DOHH2 (cell line): ENCODE measurements at regions not wholly inside any gene's neighbourhood (a gene's known extent, or its start where the extent isn't known, plus 50 kb on each side); places are given as distances from the start of the nearest gene placed in this dataset.

Source experiments
- H3F3A ChIP-seq: fragments of 200-600 bp; sonication (generic), shearing (Covaris generic); 2 replicates; pipeline ENCODE4 v1.6.0; 2016; ENCODE audit warnings: antibody characterized with exemption, mild to moderate bottlenecking; ENCODE audit not compliant: control insufficient read depth, insufficient read depth
- H3K27ac ChIP-seq: fragments of 200-600 bp; sonication (generic); 2 replicates; pipeline ENCODE4 v1.5.1; 2014; ENCODE audit warnings: low read depth, mild to moderate bottlenecking, low read length, moderate library complexity
- H3K27me3 ChIP-seq: fragments of 200-600 bp; sonication (generic); 2 replicates; pipeline ENCODE4 v1.6.1; 2014; ENCODE audit warnings: mild to moderate bottlenecking, low read length, mixed read lengths; ENCODE audit not compliant: control insufficient read depth
- H3K36me3 ChIP-seq: fragments of 200-600 bp; sonication (generic); 2 replicates; pipeline ENCODE4 v1.6.1; 2014; ENCODE audit warnings: mild to moderate bottlenecking, low read length, moderate library complexity, mixed read lengths; ENCODE audit not compliant: control insufficient read depth
- H3K4me1 ChIP-seq: fragments of 200-600 bp; sonication (generic); 2 replicates; pipeline ENCODE4 v1.6.1; 2014; ENCODE audit warnings: mild to moderate bottlenecking, low read length, mixed read lengths; ENCODE audit not compliant: control insufficient read depth
- H3K4me2 ChIP-seq: fragments of 200-600 bp; sonication (generic); 2 replicates; pipeline ENCODE4 v1.6.0; 2014; ENCODE audit warnings: mild to moderate bottlenecking, low read length, moderate library complexity
- H3K4me3 ChIP-seq: fragments of 200-600 bp; sonication (generic); 2 replicates; pipeline ENCODE4 v1.5.1; 2014; ENCODE audit warnings: mild to moderate bottlenecking, low read length, mixed read lengths
- H3K79me2 ChIP-seq: fragments of 200-600 bp; sonication (generic); 2 replicates; pipeline ENCODE4 v1.6.1; 2014; ENCODE audit warnings: mild to moderate bottlenecking, low read length, mixed read lengths; ENCODE audit not compliant: control insufficient read depth
- H3K9me2 ChIP-seq: fragments of 200-600 bp; sonication (generic); replicated peaks from 2 replicates; pipeline ENCODE4 v1.6.1; 2014; ENCODE audit warnings: mild to moderate bottlenecking, low read length, mixed read lengths; ENCODE audit not compliant: control insufficient read depth
- H3K9me3 ChIP-seq: fragments of 200-600 bp; sonication (generic); 2 replicates; pipeline ENCODE4 v1.6.1; 2014; ENCODE audit warnings: antibody characterized with exemption, low read length, mixed read lengths; ENCODE audit not compliant: control insufficient read depth, insufficient read depth
- H4K20me1 ChIP-seq: fragments of 200-600 bp; sonication (generic); 2 replicates; pipeline ENCODE4 v1.6.0; 2014; ENCODE audit warnings: low read depth, mild to moderate bottlenecking, antibody characterized with exemption, low read length, moderate library complexity; ENCODE audit not compliant: control insufficient read depth, insufficient read depth
- EZH2phosphoT487 ChIP-seq: fragments of 200-600 bp; sonication (generic); IDR thresholded peaks from 2 replicates; pipeline ENCODE4 v1.6.1; 2017; ENCODE audit warnings: borderline replicate concordance, mild to moderate bottlenecking, antibody characterized with exemption, low read length, moderate library complexity, mixed read lengths
- TF ChIP-seq, protein P1 (sequence below): fragments of 200-600 bp; sonication (generic); IDR thresholded peaks from one replicate; pipeline ENCODE4 v1.5.1; 2014; ENCODE audit warnings: antibody characterized with exemption, mild to moderate bottlenecking, low read depth, low read length; ENCODE audit not compliant: poor library complexity, severe bottlenecking

DNA sequence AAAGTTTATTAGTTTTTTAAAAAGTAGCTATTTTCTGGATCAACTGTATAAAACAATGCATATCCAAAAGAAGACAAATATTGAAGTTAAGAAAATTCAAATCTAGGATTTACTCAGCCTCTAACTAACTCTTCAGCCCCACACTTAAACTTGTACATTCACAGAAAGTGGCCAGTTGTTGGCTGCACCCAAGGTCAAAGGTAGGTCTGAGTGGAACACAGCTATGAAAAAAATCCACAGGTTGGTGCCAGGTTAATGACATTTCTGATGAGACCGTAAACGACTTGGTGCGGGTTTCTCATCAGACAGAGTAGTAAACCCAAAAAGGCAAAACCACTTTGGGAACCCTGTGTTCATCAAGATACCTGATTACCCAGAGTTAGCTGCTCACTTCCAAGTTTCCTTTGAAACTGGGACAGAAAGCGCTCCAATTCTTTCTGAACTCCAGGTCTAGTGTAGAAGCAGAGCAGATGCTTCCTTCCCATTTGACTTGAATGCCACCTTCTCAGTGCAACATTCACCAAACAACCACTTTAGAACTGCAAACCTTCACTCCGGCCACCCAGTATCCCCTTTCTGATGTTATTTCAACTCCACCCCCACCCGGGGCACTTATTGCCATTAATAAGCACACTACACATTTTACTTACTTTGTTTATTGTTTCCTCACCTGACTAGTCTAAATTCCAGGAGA is 208.3 kb upstream of the STARD13 start:
- no peaks in the 10 kb centered on the region for H3K36me3 ChIP-seq
- H3K4me3 ChIP-seq: no peak overlapping the region
- no peak overlapping the region for H3K27ac ChIP-seq
- peaks cover 7% of the 10 kb centered on the region for H3K4me1 ChIP-seq
- TF ChIP-seq, protein P1, sequence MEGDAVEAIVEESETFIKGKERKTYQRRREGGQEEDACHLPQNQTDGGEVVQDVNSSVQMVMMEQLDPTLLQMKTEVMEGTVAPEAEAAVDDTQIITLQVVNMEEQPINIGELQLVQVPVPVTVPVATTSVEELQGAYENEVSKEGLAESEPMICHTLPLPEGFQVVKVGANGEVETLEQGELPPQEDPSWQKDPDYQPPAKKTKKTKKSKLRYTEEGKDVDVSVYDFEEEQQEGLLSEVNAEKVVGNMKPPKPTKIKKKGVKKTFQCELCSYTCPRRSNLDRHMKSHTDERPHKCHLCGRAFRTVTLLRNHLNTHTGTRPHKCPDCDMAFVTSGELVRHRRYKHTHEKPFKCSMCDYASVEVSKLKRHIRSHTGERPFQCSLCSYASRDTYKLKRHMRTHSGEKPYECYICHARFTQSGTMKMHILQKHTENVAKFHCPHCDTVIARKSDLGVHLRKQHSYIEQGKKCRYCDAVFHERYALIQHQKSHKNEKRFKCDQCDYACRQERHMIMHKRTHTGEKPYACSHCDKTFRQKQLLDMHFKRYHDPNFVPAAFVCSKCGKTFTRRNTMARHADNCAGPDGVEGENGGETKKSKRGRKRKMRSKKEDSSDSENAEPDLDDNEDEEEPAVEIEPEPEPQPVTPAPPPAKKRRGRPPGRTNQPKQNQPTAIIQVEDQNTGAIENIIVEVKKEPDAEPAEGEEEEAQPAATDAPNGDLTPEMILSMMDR: no peak
- H3K27me3 ChIP-seq: no peaks in the 10 kb centered on the region
- H3K9me3 ChIP-seq: no peaks in the 10 kb centered on the region
- H4K20me1 ChIP-seq: no peaks in the 10 kb centered on the region
- no peaks in the 10 kb centered on the region for H3K9me2 ChIP-seq
- H3K4me2 ChIP-seq: no peak overlapping the region
- no peaks in the 10 kb centered on the region for H3K79me2 ChIP-seq
- no peaks in the 10 kb centered on the region for H3F3A ChIP-seq

DNA sequence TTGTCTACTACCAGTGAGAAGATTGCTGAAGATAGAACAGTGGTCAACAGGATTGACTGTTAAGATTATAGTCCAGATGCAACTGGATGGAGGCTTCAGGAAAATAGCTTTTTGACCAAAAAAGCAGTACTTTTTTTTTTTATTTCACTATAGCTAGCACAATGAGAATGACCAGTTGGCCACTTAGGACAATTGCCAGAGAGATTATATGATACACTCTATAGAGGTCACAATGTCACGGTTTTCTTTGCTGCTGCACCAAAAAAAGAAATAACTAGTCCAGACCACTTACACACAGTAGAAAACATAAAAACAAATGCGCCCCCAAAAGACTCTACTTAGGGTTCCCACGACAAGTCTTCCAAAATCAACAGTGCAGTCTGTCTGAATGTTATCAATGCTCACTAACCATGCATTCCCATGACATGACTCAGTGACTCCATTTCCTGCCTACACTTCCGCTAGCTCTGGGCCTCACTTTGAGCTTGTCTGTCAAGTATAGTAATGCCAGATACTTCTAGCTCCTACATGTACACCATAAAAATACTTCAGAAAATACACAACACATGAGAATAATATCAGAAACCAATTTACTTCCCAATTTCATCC is 209.1 kb upstream of the STARD13 start:
- Histone ChIP-seq H3F3A (no peaks in the 10 kb centered on the region), H3K27ac (no peak overlapping the region), H3K9me2 (no peaks in the 10 kb centered on the region), H3K4me3 (no peak overlapping the region), H3K79me2 (no peaks in the 10 kb centered on the region), H3K4me1 (peaks cover 7% of the 10 kb centered on the region), H3K9me3 (no peaks in the 10 kb centered on the region), H3K4me2 (no peak overlapping the region), H3K36me3 (no peaks in the 10 kb centered on the region), H3K27me3 (no peaks in the 10 kb centered on the region), H4K20me1 (no peaks in the 10 kb centered on the region)
- TF ChIP-seq EZH2phosphoT487: no peak
- TF ChIP-seq, protein P1: no peak

DNA sequence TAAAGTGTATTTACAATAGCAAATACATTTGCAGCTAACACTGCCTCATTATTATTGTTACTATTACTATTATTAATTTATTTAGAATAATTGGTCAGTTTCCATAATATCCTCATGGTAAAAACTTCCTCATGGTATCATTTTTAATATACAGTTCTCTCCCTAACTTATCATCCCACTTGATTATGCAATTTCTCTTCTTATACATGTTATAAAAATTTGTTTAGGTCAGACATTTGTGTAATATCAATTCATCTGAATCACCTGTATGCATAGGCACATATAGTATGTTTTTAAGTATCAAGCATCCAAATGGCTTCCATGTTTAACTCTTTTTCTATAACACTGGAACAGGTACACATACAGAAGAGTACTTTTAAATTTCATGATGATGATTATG is 210.8 kb upstream of the STARD13 start:
- Histone ChIP-seq H3K27me3 (no peaks in the 10 kb centered on the region), H3K4me1 (peaks cover 7% of the 10 kb centered on the region), H3K4me3 (no peak overlapping the region), H3K4me2 (no peak overlapping the region), H3K36me3 (no peaks in the 10 kb centered on the region), H3K9me2 (no peaks in the 10 kb centered on the region), H3F3A (no peaks in the 10 kb centered on the region), H3K9me3 (no peaks in the 10 kb centered on the region), H3K27ac (no peak overlapping the region), H4K20me1 (no peaks in the 10 kb centered on the region), H3K79me2 (no peaks in the 10 kb centered on the region)
- TF ChIP-seq, protein P1: no peak
- no peak for TF ChIP-seq EZH2phosphoT487
